OCI-LY7 (cell line): ENCODE measurements at regions not wholly inside any gene's neighbourhood (a gene's known extent, or its start where the extent isn't known, plus 50 kb on each side); places are given as distances from the start of the nearest gene placed in this dataset.

Source experiments
- BruUV-seq: library from RNA; stranded (reverse); fragments of 400-500 nt; replicated peaks from 2 replicates; lab custom pipeline; 2021; lab: Mats Ljungman, UMichigan
- CTCF ChIA-PET: fragments of 300-600 bp; sonication (Branson Sonifier 250); formaldehyde crosslinking; loops from one replicate; lab custom pipeline; 2022; ENCODE audit warnings: antibody characterized with exemption; ENCODE audit not compliant: unreplicated experiment; lab: Charles Lee
- POLR2A ChIA-PET: fragments of 300-600 bp; sonication (Branson Sonifier 250); formaldehyde crosslinking; loops from one replicate; lab custom pipeline; 2022; ENCODE audit warnings: antibody characterized with exemption; lab: Charles Lee
- DNase-seq: peaks from one replicate; pipeline ENCODE4 v3.0.0-alpha.2; 2015; ENCODE audit warnings: low spot score
- H2AFZ ChIP-seq: fragments of 200-600 bp; sonication (generic), shearing (Covaris generic); 2 replicates; pipeline ENCODE4 v1.6.1; 2014; ENCODE audit warnings: mild to moderate bottlenecking, antibody characterized with exemption, low read length, moderate library complexity
- H3K27ac ChIP-seq: fragments of 200-600 bp; sonication (generic); 2 replicates; pipeline ENCODE4 v1.5.1; 2014; ENCODE audit warnings: mixed run types, low read depth, mild to moderate bottlenecking, moderate library complexity, low read length, inconsistent platforms; ENCODE audit not compliant: poor library complexity, severe bottlenecking
- H3K36me3 ChIP-seq: fragments of 200-600 bp; sonication (generic); 2 replicates; pipeline ENCODE4 v1.6.1; 2014; ENCODE audit warnings: mild to moderate bottlenecking, antibody characterized with exemption, low read length, moderate library complexity, mixed read lengths; ENCODE audit not compliant: insufficient read depth
- H3K4me1 ChIP-seq: fragments of 200-600 bp; sonication (generic); 2 replicates; pipeline ENCODE4 v1.5.1; 2014; ENCODE audit warnings: mild to moderate bottlenecking, low read length; ENCODE audit not compliant: insufficient read depth, poor library complexity, severe bottlenecking
- H3K4me2 ChIP-seq: fragments of 200-600 bp; sonication (generic); 2 replicates; pipeline ENCODE4 v1.6.1; 2014; ENCODE audit warnings: mild to moderate bottlenecking, low read length
- H3K4me3 ChIP-seq: fragments of 200-600 bp; sonication (generic); 2 replicates; pipeline ENCODE4 v1.5.1; 2014; ENCODE audit warnings: mild to moderate bottlenecking, low read depth, low read length; ENCODE audit not compliant: poor library complexity, severe bottlenecking
- H3K79me2 ChIP-seq: fragments of 200-600 bp; sonication (generic); 2 replicates; pipeline ENCODE4 v1.6.1; 2016; ENCODE audit warnings: low read depth, mild to moderate bottlenecking, low read length, moderate library complexity, mixed read lengths; ENCODE audit not compliant: insufficient read depth
- H3K9me2 ChIP-seq: fragments of 200-600 bp; sonication (generic); 2 replicates; pipeline ENCODE4 v1.6.1; 2016; ENCODE audit warnings: mild to moderate bottlenecking, low read length, mixed read lengths; ENCODE audit not compliant: insufficient read depth
- H3K9me3 ChIP-seq: fragments of 200-600 bp; sonication (generic); 2 replicates; pipeline ENCODE4 v1.6.1; 2014; ENCODE audit warnings: mild to moderate bottlenecking, mixed run types, low read length, mixed read lengths
- H4K20me1 ChIP-seq: fragments of 200-600 bp; sonication (generic); 2 replicates; pipeline ENCODE4 v1.6.1; 2014; ENCODE audit warnings: mild to moderate bottlenecking, antibody characterized with exemption, low read length, moderate library complexity, mixed read lengths; ENCODE audit not compliant: insufficient read depth
- EZH2phosphoT487 ChIP-seq: fragments of 200-600 bp; sonication (generic); IDR thresholded peaks from 2 replicates; pipeline ENCODE4 v1.6.1; 2018; ENCODE audit warnings: low read depth, borderline replicate concordance, mild to moderate bottlenecking, mixed run types, antibody characterized with exemption, low read length, moderate library complexity, mixed read lengths
- intact Hi-C: fragments of 100-400 bp; cut with micrococcal nuclease; formaldehyde crosslinking; loops from one replicate; pipeline ENCODE4 v1.10.0; 2022; ENCODE audit not compliant: unreplicated experiment
- TF ChIP-seq, protein P1 (sequence below): fragments of 200-600 bp; sonication (generic); conservative IDR thresholded peaks from 2 replicates; pipeline ENCODE4 v1.5.1; 2014; ENCODE audit warnings: mild to moderate bottlenecking, antibody characterized with exemption, low read length, moderate library complexity, mixed read lengths

DNA sequence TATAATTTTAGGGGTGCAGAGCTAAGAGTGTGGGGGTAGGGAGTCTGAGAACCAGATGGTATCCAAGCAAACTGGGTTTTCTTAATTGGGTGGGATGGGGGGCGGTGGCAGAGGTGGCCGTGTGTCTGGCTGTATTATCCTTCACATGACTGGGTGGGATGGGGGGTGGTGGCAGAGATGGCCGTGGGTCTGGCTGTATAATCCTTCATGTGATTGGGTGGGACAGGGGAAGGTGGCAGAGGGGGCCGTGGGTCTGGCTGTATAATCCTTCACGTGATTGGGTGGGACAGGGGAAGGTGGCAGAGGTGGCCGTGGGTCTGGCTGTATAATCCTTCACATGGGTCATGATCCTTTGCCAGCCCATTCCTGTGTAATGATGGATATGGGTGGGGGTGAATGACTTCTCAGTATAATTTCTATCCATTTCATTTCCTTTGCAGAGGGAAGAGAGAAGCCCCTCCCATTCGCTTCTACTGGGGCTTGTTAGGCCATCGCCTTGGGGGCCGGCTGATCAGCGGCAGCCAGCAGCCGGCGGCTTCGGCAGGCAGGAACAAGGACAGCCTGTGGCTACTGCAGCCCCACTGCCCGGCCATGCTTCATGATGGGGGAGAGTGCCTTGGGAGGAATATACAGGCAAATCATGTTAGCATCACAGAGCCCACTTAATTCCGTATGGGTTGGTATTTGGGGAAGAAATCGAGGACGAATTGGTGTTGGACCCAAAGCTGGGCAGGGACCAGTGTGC, 179.6 kb upstream of the MKI67 start:
- H4K20me1 ChIP-seq, result no peaks in the 10 kb centered on the region
- no peak overlapping the region for H2AFZ ChIP-seq
- ChIA-PET POLR2A (no interaction called here), CTCF (no interaction called here)
- H3K36me3 ChIP-seq, result no peaks in the 10 kb centered on the region
- H3K9me2 ChIP-seq, result no peaks in the 10 kb centered on the region
- H3K79me2 ChIP-seq, result no peaks in the 10 kb centered on the region
- H3K9me3 ChIP-seq, result no peaks in the 10 kb centered on the region
- intact Hi-C loops, result no loop called here
- no peak for DNase-seq
- H3K4me1 ChIP-seq, result no peaks in the 10 kb centered on the region
- no TSS peak for BruUV-seq
- no peak for TF ChIP-seq EZH2phosphoT487
- TF ChIP-seq, protein P1, sequence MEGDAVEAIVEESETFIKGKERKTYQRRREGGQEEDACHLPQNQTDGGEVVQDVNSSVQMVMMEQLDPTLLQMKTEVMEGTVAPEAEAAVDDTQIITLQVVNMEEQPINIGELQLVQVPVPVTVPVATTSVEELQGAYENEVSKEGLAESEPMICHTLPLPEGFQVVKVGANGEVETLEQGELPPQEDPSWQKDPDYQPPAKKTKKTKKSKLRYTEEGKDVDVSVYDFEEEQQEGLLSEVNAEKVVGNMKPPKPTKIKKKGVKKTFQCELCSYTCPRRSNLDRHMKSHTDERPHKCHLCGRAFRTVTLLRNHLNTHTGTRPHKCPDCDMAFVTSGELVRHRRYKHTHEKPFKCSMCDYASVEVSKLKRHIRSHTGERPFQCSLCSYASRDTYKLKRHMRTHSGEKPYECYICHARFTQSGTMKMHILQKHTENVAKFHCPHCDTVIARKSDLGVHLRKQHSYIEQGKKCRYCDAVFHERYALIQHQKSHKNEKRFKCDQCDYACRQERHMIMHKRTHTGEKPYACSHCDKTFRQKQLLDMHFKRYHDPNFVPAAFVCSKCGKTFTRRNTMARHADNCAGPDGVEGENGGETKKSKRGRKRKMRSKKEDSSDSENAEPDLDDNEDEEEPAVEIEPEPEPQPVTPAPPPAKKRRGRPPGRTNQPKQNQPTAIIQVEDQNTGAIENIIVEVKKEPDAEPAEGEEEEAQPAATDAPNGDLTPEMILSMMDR, result no peak
- no peak overlapping the region for H3K4me3 ChIP-seq
- H3K27ac ChIP-seq, result no peak overlapping the region
- no peak overlapping the region for H3K4me2 ChIP-seq

DNA sequence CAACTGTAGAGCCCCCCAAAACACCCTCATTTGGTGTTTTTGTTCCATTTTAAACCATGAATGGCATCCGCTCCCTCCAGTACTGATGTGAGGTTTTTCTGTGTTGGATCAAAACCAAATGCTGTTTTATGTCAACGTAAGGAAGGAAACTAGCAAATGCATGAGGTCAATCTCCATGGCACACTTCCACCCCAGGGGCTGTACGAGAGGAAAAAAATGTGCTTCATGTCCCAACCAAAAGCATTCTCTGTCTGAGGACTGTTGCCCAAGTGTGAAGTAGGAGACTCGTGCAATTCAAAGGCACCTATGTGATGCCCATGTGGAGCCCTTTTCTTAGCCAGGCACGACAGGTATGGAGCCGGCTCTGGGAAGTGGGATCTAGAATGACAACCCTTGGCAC, 180.3 kb upstream of the MKI67 start:
- ChIA-PET CTCF (no interaction called here), POLR2A (no interaction called here)
- no TSS peak for BruUV-seq
- Histone ChIP-seq H3K36me3 (no peaks in the 10 kb centered on the region), H3K4me1 (no peaks in the 10 kb centered on the region), H3K4me3 (no peak overlapping the region), H3K9me3 (no peaks in the 10 kb centered on the region), H3K79me2 (no peaks in the 10 kb centered on the region), H2AFZ (no peak overlapping the region), H3K27ac (no peak overlapping the region), H3K9me2 (no peaks in the 10 kb centered on the region), H3K4me2 (no peak overlapping the region), H4K20me1 (no peaks in the 10 kb centered on the region)
- intact Hi-C loops, result no loop called here
- DNase-seq, result no peak
- TF ChIP-seq, protein P1, result no peak
- TF ChIP-seq EZH2phosphoT487, result no peak

DNA sequence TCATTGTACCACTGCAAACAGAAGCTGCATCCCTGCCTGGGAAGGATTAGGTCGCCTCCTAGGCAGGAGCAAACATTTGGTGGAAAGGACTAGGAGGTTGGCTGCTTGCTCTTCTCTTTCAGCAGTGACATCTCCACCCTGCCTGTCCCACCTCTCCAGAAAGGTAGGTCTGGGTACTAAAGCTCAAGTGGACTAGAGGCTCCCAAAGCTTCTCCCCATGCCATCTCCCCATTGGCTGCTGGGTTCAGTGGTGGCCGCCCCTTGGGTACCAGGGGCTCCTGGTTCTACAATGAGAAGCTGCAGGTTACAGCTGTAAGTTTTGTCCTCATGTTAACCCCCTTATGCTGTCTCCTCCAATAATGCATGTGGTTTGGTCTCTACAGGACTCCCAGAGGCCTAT, 180.7 kb upstream of the MKI67 start:
- H3K4me3 ChIP-seq, result no peak overlapping the region
- ChIA-PET POLR2A (no interaction called here), CTCF (no interaction called here)
- no peaks in the 10 kb centered on the region for H3K4me1 ChIP-seq
- no peaks in the 10 kb centered on the region for H3K79me2 ChIP-seq
- H3K36me3 ChIP-seq, result no peaks in the 10 kb centered on the region
- no peak for DNase-seq
- H3K9me2 ChIP-seq, result no peaks in the 10 kb centered on the region
- TF ChIP-seq, protein P1, result no peak
- TF ChIP-seq EZH2phosphoT487, result no peak
- no peaks in the 10 kb centered on the region for H3K9me3 ChIP-seq
- no peaks in the 10 kb centered on the region for H4K20me1 ChIP-seq
- intact Hi-C loops, result no loop called here
- no peak overlapping the region for H3K27ac ChIP-seq
- no peak overlapping the region for H2AFZ ChIP-seq
- no peak overlapping the region for H3K4me2 ChIP-seq
- no TSS peak for BruUV-seq
